Prostate gland (tissue), 2 donors: ENCODE measurements at regions not wholly inside any gene's neighbourhood (a gene's known extent, or its start where the extent isn't known, plus 50 kb on each side); places are given as distances from the start of the nearest gene placed in this dataset.

Experiments used
- DNase-seq: peaks from one replicate; pipeline ENCODE4 v3.0.0-alpha.2; 2019; ENCODE audit warnings: low spot score
- H3K27ac ChIP-seq, 2 donors: fragments of 200-600 bp; sonication (generic); 2 replicates each; pipeline ENCODE4 v1.5.1; 2017 to 2019
- H3K27me3 ChIP-seq: fragments of 200-600 bp; sonication (generic); replicated peaks from 2 replicates; pipeline ENCODE4 v1.5.1; 2019; ENCODE audit not compliant: insufficient read depth
- H3K36me3 ChIP-seq, 2 donors: fragments of 200-600 bp; sonication (generic); 1 replicate in 1 of 2; 2 replicates in 1 of 2; pipeline versions ENCODE4 v1.5.1 to v1.8.1; 2017 to 2019
- H3K4me1 ChIP-seq: fragments of 200-600 bp; sonication (generic); replicated peaks from 2 replicates; pipeline ENCODE4 v1.5.1; 2019
- H3K4me3 ChIP-seq, 2 donors: fragments of 200-600 bp; sonication (generic); 2 replicates each; pipeline ENCODE4 v1.5.1; 2017 to 2019
- H3K9me3 ChIP-seq: fragments of 200-600 bp; sonication (generic); 2 replicates; pipeline ENCODE4 v1.5.1; 2017
- POLR2A ChIP-seq: fragments of 450-650 bp; IDR thresholded peaks from one replicate; pipeline ENCODE4 v1.6.1; 2016; ENCODE audit warnings: antibody characterized with exemption, mild to moderate bottlenecking
- POLR2AphosphoS5 ChIP-seq: sonication (generic); formaldehyde crosslinking; IDR thresholded peaks from one replicate; pipeline ENCODE4 v1.6.1; 2017; ENCODE audit warnings: antibody characterized with exemption
- WGBS: methylation state at CpG from one replicate; pipeline ENCODE4 v1.1.5; 2018; 5-methylcytosine and 5-hydroxymethylcytosine counted together
- intact Hi-C: fragments of 100-400 bp; cut with DNase I; formaldehyde crosslinking; loops from one replicate; pipeline ENCODE4 v1.14.2; 2022
- TF ChIP-seq, protein P1 (sequence below), 4 experiments: fragments of 200-600 bp in 2 of 4; fragments of 450-650 bp in 2 of 4; sonication (generic) in 2 of 4; IDR thresholded peaks; 1 replicate in 3 of 4; 2 replicates in 1 of 4; pipeline ENCODE4 v1.5.1; 2016 to 2019; ENCODE audit warnings: antibody characterized with exemption in 4 of 4, mild to moderate bottlenecking in 2 of 4, moderate library complexity in 2 of 4

DNA sequence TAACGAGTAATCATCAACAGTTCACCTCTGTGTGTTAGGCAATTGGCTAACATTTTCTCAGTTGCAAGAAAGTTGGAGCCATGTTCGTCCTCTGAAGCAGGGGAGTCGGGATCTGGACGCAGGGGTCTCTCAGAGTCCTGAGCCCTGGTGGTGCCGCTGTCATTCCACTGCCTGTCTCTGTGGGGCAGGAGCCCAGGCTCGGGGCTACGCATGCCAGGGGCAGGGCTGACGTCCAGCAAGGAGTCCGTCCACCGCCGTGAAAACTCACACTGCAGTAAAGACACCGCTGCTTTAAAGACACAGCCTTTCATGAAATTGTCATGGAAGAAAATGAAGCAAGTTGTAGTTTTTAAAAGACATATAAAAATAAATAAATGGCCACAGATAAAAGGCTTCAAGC lies 571.1 kb upstream of the SOX11 start:
- no peak for DNase-seq
- Histone ChIP-seq H3K27ac (no peak overlapping the region), H3K27me3 (no peaks in the 10 kb centered on the region), H3K9me3 (no peaks in the 10 kb centered on the region), H3K4me1 (no peaks in the 10 kb centered on the region), H3K36me3 (no peaks in the 10 kb centered on the region), H3K4me3 (no peak overlapping the region)
- 71% methylated on average over 12 of the region's 12 CpGs for WGBS
- intact Hi-C loops: no loop called here
- TF ChIP-seq, protein P1, sequence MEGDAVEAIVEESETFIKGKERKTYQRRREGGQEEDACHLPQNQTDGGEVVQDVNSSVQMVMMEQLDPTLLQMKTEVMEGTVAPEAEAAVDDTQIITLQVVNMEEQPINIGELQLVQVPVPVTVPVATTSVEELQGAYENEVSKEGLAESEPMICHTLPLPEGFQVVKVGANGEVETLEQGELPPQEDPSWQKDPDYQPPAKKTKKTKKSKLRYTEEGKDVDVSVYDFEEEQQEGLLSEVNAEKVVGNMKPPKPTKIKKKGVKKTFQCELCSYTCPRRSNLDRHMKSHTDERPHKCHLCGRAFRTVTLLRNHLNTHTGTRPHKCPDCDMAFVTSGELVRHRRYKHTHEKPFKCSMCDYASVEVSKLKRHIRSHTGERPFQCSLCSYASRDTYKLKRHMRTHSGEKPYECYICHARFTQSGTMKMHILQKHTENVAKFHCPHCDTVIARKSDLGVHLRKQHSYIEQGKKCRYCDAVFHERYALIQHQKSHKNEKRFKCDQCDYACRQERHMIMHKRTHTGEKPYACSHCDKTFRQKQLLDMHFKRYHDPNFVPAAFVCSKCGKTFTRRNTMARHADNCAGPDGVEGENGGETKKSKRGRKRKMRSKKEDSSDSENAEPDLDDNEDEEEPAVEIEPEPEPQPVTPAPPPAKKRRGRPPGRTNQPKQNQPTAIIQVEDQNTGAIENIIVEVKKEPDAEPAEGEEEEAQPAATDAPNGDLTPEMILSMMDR (IDR thresholded peaks at IDR 0.05): no peak
- TF ChIP-seq POLR2AphosphoS5: no peak
- TF ChIP-seq POLR2A: no peak

DNA sequence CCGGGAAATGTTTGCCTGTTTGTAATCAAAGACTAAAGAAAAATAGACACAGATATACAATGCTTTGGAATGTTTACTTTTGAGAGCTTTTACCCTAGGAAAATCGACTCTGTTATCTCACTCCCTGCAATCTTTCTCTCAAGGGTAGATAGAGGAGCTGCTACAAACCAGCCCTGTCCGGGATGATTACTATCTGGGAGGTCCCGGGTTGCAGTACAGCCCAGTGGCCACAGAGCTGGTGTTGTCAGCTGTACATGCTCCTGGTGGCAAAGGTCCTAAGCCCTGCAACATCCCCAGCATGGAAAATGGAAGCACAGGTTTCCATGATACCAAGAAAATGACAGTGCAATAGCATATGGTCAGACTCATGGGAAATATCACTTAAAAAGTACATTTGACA lies 570.5 kb upstream of the SOX11 start:
- TF ChIP-seq POLR2AphosphoS5 (no peak), POLR2A (no peak)
- TF ChIP-seq, protein P1 (IDR thresholded peaks at IDR 0.05): no peak
- Histone ChIP-seq H3K27me3 (no peaks in the 10 kb centered on the region), H3K27ac (no peak overlapping the region), H3K4me1 (no peaks in the 10 kb centered on the region), H3K4me3 (no peak overlapping the region), H3K36me3 (no peaks in the 10 kb centered on the region), H3K9me3 (no peaks in the 10 kb centered on the region)
- DNase-seq: no peak
- intact Hi-C loops: no loop called here
- 32% methylated on average over 4 of the region's 4 CpGs for WGBS

DNA sequence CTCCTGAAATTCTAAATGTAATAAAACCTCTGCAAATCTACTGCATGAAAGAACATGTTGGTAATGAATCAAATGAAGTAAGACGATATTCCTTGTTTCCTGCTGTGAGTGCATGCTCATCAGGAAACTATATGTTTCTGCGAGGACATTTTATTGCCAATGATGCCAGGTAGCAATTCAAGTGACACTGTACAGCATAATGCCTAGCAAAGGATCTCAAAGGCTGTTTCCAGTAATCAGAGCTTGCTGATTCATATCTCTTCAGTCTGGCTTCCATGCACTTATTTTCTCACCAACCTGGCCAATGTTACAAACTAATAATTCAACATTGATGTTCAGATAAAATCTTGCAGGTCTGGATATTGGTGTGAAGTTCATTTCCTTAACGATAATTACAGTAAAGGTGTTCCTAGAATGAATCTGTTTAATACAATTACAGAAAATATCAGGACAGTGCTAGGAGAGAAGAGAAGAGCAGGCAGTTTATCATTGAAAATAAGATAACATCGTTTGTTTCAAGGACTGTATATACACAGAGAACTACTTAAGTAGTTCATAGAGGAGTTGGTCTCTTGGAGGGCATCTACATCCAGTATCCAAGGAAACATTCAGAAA lies 568.5 kb upstream of the SOX11 start:
- Histone ChIP-seq H3K9me3 (no peaks in the 10 kb centered on the region), H3K4me3 (no peak overlapping the region), H3K36me3 (no peaks in the 10 kb centered on the region), H3K27me3 (no peaks in the 10 kb centered on the region), H3K27ac (no peak overlapping the region), H3K4me1 (no peaks in the 10 kb centered on the region)
- TF ChIP-seq, protein P1 (IDR thresholded peaks at IDR 0.05): no peak
- TF ChIP-seq POLR2AphosphoS5 (no peak), POLR2A (no peak)
- WGBS: 18% methylated on average over 4 of the region's 4 CpGs
- DNase-seq: no peak
- intact Hi-C loops: no loop called here

DNA sequence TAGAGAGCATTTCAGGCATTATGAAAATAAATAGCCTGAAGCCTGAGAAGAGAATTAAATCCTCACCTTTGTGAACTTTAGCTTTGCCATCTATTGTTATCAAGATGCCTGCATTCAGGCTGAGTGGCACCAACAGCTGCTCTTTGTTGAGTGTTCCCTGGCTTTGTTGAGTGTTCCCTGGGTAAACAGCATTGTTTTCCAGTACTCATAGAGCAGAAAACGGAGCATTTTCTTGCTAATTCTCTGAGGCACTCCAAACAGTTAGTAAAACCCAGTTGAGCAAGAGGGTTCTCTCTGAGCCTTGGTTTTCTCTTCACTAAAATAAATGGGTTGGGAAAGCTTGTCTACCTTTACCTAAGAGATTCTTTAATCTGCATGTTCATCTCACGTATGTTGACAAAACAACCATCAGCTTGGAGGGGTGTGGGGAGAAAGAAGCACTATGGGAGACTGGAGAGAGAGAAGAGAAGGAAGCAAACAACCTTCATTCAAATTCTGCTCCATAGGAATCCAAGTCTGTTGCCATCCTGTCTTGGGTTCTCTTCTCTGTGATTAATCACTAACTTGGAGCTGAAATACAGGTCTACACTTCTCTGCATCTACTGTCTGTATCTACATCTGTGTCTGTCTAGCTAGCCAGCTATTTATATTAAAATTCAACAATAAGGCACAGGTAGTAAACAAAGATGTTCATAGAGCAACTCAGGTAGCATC lies 567.0 kb upstream of the SOX11 start:
- Histone ChIP-seq H3K27ac (no peak overlapping the region), H3K27me3 (no peaks in the 10 kb centered on the region), H3K9me3 (no peaks in the 10 kb centered on the region), H3K36me3 (no peaks in the 10 kb centered on the region), H3K4me3 (no peak overlapping the region), H3K4me1 (no peaks in the 10 kb centered on the region)
- TF ChIP-seq POLR2AphosphoS5 (no peak), POLR2A (no peak)
- TF ChIP-seq, protein P1 (IDR thresholded peaks at IDR 0.05): no peak
- DNase-seq: no peak
- intact Hi-C loops: no loop called here
- WGBS: 70% methylated on average over 2 of the region's 2 CpGs

DNA sequence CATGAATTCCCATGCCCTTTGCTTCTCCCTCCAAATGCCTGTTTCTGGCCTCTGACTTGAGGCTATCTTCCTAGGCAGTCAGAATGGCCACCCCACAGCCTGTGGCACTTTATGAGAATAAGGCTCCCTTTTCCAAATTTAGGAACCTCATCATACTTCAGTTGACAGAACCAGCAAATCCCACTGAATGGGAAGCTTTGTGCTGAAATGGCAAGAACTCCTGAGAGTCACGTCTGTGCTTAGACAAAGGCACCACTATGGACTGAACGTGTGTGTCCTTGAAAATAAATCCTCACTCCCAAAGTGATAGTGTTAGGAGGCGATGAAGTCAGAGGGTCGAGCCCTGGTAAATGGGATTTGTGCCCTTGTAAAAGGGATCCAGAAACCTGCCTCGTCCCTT lies 559.9 kb upstream of the SOX11 start:
- H3K4me1 ChIP-seq: no peaks in the 10 kb centered on the region
- H3K9me3 ChIP-seq: no peaks in the 10 kb centered on the region
- DNase-seq: no peak
- no peaks in the 10 kb centered on the region for H3K27me3 ChIP-seq
- H3K27ac ChIP-seq: no peak overlapping the region
- H3K36me3 ChIP-seq: no peaks in the 10 kb centered on the region
- TF ChIP-seq POLR2AphosphoS5: no peak
- no peak for TF ChIP-seq POLR2A
- TF ChIP-seq, protein P1 (IDR thresholded peaks at IDR 0.05): no peak
- no peak overlapping the region for H3K4me3 ChIP-seq
- intact Hi-C loops: no loop called here
- 89% methylated on average over 5 of the region's 5 CpGs for WGBS
